ENCODE measurements at regions not wholly inside any gene's neighbourhood (a gene's known extent, or its start where the extent isn't known, plus 50 kb on each side); places are given as distances from the start of the nearest gene placed in this dataset.

- no peak overlapping the region for H3K4me3 ChIP-seq (ENCODE audit: low read depth in 2 of 2, low read length in 1 of 2)
- H3K9me3 ChIP-seq = no peaks in the 10 kb centered on the region
- no peaks in the 10 kb centered on the region for H3K9me2 ChIP-seq
- no peak overlapping the region for H3K4me2 ChIP-seq
- no peaks in the 10 kb centered on the region for H4K20me1 ChIP-seq (ENCODE audit: insufficient read depth)
- no peak overlapping the region for H2AFZ ChIP-seq (ENCODE audit: low read depth)
- WGBS (ENCODE audit: low lambda C conversion rate) = 9% methylated on average over 4 of the region's 4 CpGs
- DNase-seq = no peak
- no peaks in the 10 kb centered on the region for H3K79me2 ChIP-seq (ENCODE audit: insufficient read depth)
- TF ChIP-seq RXRA (IDR thresholded peaks at IDR 0.05; ENCODE audit: borderline replicate concordance, low read depth) (no peak), MAX (IDR thresholded peaks at IDR 0.05; ENCODE audit: low read depth) (no peak), ELF1 (IDR thresholded peaks at IDR 0.05) (no peak), TEAD4 (IDR thresholded peaks at IDR 0.05; ENCODE audit: borderline replicate concordance, insufficient read depth) (no peak), YY1 (IDR thresholded peaks at IDR 0.05; ENCODE audit: low read depth) (no peak), USF2 (IDR thresholded peaks at IDR 0.05; ENCODE audit: borderline replicate concordance, low read depth, low read length) (no peak), MXI1 (IDR thresholded peaks at IDR 0.05; ENCODE audit: low read depth, low read length) (no peak)
- H3K27me3 ChIP-seq (ENCODE audit: insufficient read depth) = no peaks in the 10 kb centered on the region
- no peaks in the 10 kb centered on the region for H3K36me3 ChIP-seq (replicated peaks in 1 of 2; ENCODE audit: control insufficient read depth in 1 of 2, insufficient read depth in 2 of 2, low read length in 1 of 2)
- no peak overlapping the region for H3K9ac ChIP-seq
- no peaks in the 10 kb centered on the region for H3K4me1 ChIP-seq (ENCODE audit: control insufficient read depth in 1 of 2, insufficient read depth in 2 of 2, low read depth in 1 of 2, low read length in 1 of 2)
- POLR2A ChIA-PET = no interaction called here
- no peaks in the 10 kb centered on the region for H3F3A ChIP-seq (replicated peaks; ENCODE audit: insufficient read depth)
- no peak overlapping the region for H3K27ac ChIP-seq (ENCODE audit: low read depth in 2 of 2, low read length in 1 of 2)
- CTCF ChIA-PET = no interaction called here
Measured at GRCh38 chr14:47857646-47858045, 182.2 kb upstream of the MDGA2 start.

- no peaks in the 10 kb centered on the region for H4K20me1 ChIP-seq (ENCODE audit: insufficient read depth)
- no peak overlapping the region for H3K9ac ChIP-seq
- H3F3A ChIP-seq (replicated peaks; ENCODE audit: insufficient read depth) = no peaks in the 10 kb centered on the region
- H3K9me3 ChIP-seq = no peaks in the 10 kb centered on the region
- no peaks in the 10 kb centered on the region for H3K4me1 ChIP-seq (ENCODE audit: control insufficient read depth in 1 of 2, insufficient read depth in 2 of 2, low read depth in 1 of 2, low read length in 1 of 2)
- H3K36me3 ChIP-seq (replicated peaks in 1 of 2; ENCODE audit: control insufficient read depth in 1 of 2, insufficient read depth in 2 of 2, low read length in 1 of 2) = no peaks in the 10 kb centered on the region
- no peak overlapping the region for H2AFZ ChIP-seq (ENCODE audit: low read depth)
- 0% methylated on average over 1 of the region's 1 CpG for WGBS (ENCODE audit: low lambda C conversion rate)
- no peaks in the 10 kb centered on the region for H3K9me2 ChIP-seq
- H3K27ac ChIP-seq (ENCODE audit: low read depth in 2 of 2, low read length in 1 of 2) = no peak overlapping the region
- no peak overlapping the region for H3K4me3 ChIP-seq (ENCODE audit: low read depth in 2 of 2, low read length in 1 of 2)
- no peaks in the 10 kb centered on the region for H3K27me3 ChIP-seq (ENCODE audit: insufficient read depth)
- DNase-seq = no peak
- no peaks in the 10 kb centered on the region for H3K79me2 ChIP-seq (ENCODE audit: insufficient read depth)
- CTCF ChIA-PET = no interaction called here
- H3K4me2 ChIP-seq = no peak overlapping the region
- POLR2A ChIA-PET = no interaction called here
- TF ChIP-seq GABPA (IDR thresholded peaks at IDR 0.05; ENCODE audit: low read depth) (no peak), RCOR1 (IDR thresholded peaks at IDR 0.05; ENCODE audit: low read length) (no peak), JUND (IDR thresholded peaks at IDR 0.05) (no peak), TAF1 (IDR thresholded peaks at IDR 0.05; ENCODE audit: borderline replicate concordance, low read depth, low read length) (no peak), YY1 (IDR thresholded peaks at IDR 0.05; ENCODE audit: low read depth) (no peak), ELF1 (IDR thresholded peaks at IDR 0.05) (no peak), FOXM1 (IDR thresholded peaks at IDR 0.05; ENCODE audit: low read depth) (no peak), MAX (IDR thresholded peaks at IDR 0.05; ENCODE audit: low read depth) (no peak), REST (IDR thresholded peaks at IDR 0.05; ENCODE audit: low read depth, low read length) (no peak), RAD21 (IDR thresholded peaks at IDR 0.05; ENCODE audit: low read length) (no peak), RFX5 (IDR thresholded peaks at IDR 0.05; ENCODE audit: low read length) (no peak), USF2 (IDR thresholded peaks at IDR 0.05; ENCODE audit: borderline replicate concordance, low read depth, low read length) (no peak), CHD2 (IDR thresholded peaks at IDR 0.05; ENCODE audit: low read length, partially characterized antibody) (no peak), SIN3A (IDR thresholded peaks at IDR 0.05; ENCODE audit: borderline replicate concordance, low read depth, low read length) (no peak), FOSL2 (IDR thresholded peaks at IDR 0.05; ENCODE audit: borderline replicate concordance, low read depth) (no peak), IRF3 (IDR thresholded peaks at IDR 0.05; ENCODE audit: low read depth, low read length) (no peak), POLR2AphosphoS5 (IDR thresholded peaks at IDR 0.05; ENCODE audit: low read depth, low read length) (no peak), EP300 (IDR thresholded peaks at IDR 0.05; ENCODE audit: borderline replicate concordance in 1 of 2, low read depth in 1 of 2, low read length in 1 of 2) (no peak)
Measured at GRCh38 chr14:47852278-47852677, 176.9 kb upstream of the MDGA2 start.

Data from SK-N-SH (cell line).